ENCODE measurements at regions not wholly inside any gene's neighbourhood (a gene's known extent, or its start where the extent isn't known, plus 50 kb on each side); places are given as distances from the start of the nearest gene placed in this dataset.

DNA sequence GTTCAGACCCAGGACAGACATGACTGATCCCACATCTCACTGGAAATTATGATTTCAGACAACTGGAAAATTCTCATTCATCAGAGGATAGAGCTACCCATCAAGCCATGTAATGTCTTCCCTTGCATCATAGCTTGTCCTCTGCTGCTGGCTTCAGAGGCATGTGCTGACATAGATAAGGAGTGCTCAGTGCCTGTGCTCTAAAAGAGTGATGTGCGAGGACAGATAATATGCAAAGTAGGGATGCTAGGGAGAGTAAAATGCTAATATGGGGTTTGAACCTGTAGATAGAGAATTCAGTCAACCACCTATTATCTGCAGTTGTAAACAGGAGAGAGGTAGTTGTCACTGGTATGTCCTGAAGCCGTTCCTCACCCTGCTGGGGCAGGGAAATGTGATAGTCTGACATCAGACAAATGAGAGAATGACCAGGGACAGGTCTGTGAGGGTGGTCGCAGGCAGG is 349.7 kb upstream of the CCL2 start:
- TF ChIP-seq, protein P1, sequence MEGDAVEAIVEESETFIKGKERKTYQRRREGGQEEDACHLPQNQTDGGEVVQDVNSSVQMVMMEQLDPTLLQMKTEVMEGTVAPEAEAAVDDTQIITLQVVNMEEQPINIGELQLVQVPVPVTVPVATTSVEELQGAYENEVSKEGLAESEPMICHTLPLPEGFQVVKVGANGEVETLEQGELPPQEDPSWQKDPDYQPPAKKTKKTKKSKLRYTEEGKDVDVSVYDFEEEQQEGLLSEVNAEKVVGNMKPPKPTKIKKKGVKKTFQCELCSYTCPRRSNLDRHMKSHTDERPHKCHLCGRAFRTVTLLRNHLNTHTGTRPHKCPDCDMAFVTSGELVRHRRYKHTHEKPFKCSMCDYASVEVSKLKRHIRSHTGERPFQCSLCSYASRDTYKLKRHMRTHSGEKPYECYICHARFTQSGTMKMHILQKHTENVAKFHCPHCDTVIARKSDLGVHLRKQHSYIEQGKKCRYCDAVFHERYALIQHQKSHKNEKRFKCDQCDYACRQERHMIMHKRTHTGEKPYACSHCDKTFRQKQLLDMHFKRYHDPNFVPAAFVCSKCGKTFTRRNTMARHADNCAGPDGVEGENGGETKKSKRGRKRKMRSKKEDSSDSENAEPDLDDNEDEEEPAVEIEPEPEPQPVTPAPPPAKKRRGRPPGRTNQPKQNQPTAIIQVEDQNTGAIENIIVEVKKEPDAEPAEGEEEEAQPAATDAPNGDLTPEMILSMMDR (IDR thresholded peaks at IDR 0.05) = no peak
- TF ChIP-seq POLR2AphosphoS5 (IDR thresholded peaks at IDR 0.05) = no peak
- TF ChIP-seq POLR2A (IDR thresholded peaks at IDR 0.05) = no peak
